ENCODE measurements at regions not wholly inside any gene's neighbourhood (a gene's known extent, or its start where the extent isn't known, plus 50 kb on each side); places are given as distances from the start of the nearest gene placed in this dataset.
"Not testable (repeated sequence)": the region's sequence is repeated elsewhere in the genome, so short reads cannot be mapped to it uniquely, and the experiment has no call there.

DNA sequence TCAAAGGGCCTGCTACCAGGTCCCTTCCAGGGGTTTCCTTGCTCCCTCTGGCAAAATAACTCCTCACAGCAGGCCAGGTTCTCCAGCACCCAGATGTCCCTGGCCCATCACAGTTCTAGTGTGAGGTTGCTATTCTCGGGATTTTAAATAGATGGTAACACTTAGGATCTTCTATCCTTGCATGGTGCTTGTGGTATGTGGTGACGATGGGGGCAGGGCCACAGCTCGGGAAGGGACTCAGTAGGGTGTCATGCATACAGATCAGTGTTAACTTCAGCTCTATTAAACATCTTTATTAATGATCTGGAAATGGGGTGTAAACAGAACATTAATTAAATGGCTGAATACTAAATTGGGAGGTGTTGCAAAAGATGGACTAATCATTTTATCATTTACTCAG lies 323.8 kb downstream of the QKI start:
- no peak for DNase-seq (ENCODE audit: low spot score)

DNA sequence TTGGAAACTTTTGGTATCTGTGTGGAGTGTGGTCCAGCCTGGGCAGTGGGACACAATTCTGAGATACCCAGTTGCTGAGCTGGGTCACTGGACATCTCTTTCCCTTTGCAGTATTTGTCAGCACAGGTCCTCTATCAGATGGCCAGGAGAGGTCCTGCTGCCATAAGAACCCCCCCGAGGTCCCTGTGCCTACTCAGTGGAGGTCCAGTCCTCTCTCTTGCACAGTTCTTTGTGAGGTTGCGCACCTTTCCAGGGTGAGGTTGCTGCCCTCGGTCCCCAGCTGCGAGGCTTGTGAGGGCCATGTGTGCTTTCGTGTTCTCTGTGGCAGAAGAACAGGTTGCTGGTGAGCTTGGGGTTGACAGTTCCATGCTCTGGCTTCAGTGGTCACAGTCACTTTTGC lies 320.6 kb downstream of the QKI start:
- DNase-seq (ENCODE audit: low spot score) = no peak

DNA sequence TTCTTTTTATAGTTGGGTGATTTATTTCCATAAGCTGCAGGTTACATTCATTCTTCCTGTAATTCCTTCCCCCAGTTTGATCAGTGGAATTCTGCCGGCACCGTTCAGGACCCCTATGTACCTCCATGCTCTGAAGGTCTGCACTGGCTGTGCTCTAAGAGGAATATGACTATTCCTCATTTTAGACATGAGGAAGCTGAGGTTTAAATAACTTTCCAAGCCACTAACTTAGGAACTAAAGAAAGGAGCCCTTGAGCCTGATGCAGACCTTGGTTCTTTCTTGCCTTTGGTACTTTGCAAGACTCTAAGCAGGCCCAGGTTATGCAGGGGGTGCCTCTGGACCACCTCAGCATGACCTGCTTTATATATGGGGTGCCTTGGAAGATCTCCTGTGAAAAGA lies 318.5 kb downstream of the QKI start:
- DNase-seq (ENCODE audit: low spot score) = no peak

DNA sequence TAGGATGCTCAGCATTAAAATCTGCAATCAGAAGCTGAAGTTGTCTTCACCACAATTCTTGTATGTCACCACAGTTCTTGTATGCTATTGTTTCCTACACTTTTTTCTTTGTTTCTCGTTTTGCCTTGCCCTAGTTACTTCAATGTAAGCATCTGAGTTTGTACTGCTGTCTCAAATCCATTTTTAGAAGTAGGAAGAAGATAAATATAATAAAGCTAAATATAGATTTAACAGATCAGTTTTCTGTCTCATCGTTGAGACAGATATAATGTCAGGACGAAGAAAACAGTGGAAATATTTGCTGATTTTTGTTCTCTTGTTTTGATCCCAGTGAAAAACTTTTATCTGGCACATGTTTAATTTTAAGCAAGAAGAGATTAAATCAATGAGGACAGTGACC lies 318.0 kb downstream of the QKI start:
- DNase-seq (ENCODE audit: low spot score) = no peak

DNA sequence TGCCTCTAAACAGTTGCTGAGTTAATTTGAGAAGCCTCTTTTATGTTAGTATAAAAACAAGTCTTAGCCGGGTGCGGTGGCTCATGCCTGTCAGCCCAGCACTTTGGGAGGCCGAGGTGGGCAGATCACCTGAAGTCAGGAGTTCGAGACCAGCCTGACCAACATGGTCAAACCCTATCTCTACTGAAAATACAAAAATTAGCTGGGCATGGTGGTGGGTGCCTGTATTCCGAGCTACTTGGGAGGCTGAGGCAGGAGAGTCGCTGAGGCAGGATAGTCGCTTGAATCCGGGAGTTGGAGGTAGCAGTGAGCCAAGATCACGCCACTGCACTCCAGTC lies 317.5 kb downstream of the QKI start:
- DNase-seq (ENCODE audit: low spot score) = not testable (repeated sequence)

DNA sequence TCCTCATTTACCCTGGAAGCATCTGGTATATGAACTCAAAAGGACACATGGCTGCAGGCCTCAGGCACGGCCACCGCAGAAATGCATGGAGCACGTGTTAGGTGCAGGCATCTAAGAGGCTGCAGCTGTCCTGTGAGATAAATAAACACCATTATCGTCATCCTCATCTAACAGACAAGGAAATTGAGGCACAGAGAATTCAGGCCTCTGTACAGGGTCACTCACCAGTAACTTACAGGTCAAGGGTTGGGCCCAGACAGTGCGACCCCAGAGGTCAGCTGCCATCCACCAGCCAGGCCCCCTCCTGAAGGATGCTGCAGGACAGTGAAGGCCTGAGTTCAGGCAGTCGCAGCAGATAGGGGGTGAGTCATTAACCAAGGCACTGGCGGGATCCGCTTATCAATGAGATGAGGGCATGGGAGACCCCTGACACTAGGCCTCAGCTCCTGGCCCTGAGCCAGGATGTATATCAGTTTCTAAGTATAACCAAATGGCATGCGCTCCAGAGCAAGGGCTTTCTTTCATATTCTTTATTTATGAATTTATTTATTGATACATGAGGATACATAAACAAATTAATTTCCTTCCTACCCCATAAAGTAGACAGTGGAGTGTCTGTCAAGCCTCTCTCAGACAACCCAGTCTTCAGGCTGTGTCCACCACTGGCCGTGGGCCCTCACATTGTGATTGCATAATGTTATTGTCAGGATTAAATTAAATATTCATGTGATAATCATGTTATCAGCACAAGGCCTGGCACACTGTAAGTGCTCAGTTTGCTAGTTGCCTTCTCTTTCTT lies 316.9 kb downstream of the QKI start:
- no peak for DNase-seq (ENCODE audit: low spot score)

DNA sequence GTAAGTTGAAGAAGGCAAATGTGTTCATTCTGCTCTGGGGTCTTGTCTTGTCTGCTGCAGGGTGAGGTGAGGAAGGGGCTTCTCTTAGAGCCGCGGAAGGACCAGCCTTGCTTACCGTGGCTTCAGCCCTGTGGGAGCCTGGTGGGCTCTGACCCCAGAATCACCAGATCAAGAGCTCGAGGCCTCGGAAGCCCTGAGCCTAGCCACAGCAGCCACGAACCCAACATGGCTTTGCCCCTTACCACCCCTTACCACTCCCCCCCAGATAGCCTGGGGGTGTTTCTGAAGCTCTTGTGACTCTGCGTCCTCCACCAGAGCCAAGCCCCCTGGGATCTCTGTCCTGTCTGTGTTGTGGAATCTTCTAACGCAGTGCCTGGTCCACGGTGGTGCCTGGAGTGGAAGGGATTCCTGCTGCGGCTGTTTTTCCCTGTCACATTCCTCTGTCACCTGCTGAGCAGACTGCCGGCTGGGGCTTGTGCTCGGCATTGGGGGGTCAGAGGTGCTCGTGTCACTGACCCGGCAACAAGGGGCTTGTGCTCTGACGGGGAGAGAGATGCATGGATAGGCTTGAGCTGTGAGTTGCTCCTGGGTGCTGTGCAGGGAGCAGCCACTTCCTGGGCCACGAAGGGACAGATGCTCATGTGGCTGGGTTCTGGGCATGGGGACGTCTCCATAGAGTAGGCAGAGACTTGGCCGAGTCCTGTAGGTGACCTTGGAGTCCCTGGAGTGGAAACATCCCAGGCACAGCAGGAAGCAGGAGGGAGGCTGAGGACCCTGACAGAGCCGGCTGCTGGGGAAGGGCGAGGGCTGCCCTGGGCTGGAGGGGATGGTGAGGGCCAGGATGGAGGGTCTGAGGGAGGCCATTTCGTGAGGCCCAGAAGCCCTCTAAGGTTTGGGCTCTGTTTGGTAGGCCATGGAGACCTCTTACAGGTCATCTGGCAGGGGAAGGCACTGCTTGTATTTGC lies 316.0 kb downstream of the QKI start:
- DNase-seq (ENCODE audit: low spot score) = no peak

DNA sequence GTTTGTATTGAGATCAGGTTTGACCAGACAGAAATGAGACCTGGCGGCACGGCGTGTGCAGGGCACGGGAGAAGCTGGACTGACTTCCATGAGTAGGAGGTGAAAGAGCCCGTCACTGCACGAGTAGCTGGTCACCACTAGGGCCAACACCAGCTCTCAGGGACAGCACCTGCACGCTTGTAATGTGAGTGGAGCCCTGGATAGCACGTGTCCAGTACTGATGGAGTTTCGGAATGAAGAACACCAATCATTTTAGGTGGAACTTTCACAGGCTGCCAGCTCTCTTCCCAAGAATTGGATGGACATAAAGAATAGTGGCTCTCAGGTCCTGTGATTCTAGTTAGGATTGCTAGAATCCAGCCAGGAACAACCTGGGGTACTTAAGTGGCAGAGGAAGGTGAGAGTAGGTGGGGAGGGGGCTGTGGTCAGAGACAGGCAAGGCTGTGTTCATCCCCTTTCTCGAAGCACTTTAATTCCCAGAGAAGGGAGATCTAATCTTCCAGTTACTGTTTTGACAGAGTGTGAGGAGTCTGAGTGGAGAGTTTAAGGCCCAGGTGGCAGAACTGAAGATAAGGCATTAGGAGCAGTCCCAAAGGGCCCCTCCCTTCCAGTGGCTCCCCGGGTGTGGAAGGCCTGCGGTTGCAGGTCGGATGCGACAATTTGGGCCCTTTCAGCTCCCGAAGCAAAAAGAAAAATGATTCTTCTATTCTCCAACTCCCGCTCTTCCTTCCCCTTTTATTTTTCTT lies 314.8 kb downstream of the QKI start:
- DNase-seq (ENCODE audit: low spot score) = no peak

DNA sequence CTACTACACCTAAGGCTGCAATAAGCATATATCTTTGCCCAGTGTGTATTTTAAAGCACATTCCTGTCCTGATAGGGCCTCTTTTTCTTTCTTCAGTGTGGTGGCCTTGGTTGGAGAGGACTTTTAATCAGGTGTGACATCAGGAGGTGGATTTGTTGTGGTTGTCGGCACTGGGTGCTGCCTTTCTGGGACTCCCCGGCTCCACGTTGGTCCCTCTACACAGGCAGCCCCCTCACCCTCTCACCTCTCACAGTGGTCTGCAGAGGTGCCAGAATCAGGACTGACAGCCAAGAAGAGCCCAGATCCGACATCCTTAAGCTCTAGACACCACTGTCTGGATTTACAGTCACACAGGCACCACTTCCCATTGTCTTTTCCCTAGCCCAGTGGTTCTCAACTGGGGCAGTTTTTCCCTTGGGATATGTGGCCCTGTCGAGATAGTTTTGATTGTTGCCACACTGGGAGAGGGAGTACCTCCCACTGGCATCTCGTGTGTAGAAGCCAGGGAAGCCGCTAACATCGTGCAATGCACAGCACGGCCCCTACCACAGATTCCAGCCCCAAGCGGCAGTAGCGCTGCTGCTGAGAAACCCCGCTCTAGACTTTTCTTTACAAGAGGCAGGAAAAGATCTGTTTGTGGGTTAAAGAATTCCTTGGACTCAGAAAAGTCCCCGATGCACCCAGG lies 314.1 kb downstream of the QKI start:
- no peak for DNase-seq (ENCODE audit: low spot score)

DNA sequence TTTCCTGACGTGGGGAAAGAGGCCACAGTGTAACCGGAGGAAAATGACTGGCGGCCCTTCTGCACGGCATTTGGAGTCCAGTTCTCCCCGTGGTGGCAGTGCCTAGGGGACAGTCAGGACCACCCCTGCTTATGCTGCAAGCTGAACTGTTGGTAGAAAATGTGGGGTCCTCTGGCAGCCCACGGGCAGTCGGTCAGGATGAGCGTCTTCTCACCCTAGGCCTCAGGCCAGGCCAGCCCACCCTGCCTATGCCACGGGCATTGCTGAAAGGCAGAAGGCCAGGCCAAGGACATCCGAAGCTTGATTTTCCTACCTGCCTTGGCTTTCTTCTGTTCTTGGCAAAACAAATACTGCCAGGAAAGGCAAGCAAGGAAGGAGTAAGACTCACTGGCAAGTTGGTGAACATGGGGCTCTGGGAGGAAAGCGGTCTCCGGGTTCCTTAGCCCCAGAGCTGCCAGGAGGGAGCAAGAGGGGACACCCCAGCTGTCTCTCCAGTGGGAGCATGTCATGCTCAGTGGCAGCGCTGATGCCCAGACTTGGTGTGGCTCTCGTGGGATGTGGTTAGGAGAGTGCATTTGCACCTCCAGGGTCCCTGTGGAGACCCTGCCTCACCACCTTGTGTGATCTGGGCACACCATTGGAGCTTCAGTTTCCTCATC lies 311.6 kb downstream of the QKI start:
- DNase-seq (ENCODE audit: low spot score) = no peak

DNA sequence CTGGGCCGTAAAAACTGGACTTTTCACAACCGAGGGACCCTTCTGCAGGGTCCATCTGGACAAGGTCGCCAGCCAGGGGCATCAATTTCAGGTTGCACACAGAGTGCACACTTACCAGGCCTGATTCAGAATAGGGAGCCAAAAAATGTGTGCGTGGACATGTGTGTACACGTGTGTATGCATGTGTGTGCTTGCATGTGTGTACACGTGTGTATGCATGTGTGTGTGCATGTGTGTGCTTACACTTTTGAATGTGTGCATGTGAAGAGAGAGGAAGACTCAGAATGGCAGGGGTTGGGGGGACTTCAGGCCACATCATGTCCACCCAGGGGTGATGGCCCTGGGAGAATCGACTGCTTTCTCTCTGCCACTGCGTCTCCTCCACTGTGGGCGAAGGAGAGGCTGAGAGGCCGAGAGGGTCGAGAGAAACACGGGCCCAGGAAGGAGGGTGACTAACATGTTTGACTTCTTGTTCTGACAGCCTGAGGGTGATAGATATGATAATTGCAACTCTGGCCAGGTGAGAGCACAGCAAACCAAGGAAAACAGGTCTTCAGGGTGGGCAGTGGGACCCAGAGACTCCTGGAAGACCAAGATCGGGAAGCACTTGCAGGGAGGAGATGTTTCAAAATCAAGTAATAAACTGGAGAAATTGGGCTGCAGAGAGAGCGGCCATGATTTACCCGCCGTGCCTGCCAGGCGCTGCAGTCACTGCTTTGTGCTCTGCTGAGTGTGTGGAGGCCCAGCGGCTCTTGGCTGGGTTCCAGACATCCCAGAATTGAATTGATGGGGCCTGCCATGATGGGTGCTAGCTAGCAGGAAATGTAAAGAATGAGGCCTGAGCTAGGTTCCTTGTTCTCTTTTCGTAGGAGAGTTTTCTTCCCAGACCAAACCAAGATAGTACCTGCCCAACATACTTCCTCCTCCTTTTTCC lies 310.8 kb downstream of the QKI start:
- DNase-seq (ENCODE audit: low spot score) = no peak

DNA sequence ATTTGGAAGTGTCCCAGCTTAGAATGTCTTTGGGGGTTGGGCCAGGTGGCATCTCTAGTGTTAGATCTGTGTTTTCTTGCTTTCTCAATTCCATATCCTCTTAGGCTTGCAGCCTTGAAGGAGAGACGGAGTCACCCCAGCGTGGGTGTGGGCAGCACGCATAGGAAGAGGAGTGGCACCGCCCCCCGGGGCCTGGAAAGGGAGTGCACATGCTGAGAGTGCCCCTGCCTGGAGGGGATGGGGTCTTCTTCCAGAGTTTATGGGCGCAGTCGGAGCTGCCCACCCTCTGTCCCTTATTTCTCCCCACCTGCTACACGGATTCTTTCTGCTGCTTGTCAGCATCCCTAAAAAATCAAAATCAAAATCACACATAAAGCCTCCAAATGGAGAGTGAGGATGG lies 309.7 kb downstream of the QKI start:
- DNase-seq (ENCODE audit: low spot score) = no peak

DNA sequence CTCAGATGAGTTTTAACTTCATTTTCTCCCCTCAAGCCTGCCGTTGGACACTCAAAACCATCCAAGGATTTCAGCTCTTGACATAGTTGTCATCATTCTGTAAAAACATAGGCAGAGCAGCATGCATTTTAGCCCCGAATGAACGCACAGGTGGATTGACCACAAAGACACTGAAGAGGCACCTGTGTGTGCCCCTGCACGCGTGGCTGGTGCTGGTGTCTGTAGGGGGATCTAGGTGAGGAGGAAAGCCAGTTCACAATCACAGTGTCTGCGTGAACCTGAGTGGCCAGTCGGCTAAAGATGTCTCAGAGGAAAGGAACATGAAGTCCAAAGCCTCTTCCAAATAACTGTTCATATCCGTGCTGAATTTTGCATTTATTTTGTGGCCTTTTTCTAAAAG lies 309.2 kb downstream of the QKI start:
- no peak for DNase-seq (ENCODE audit: low spot score)

DNA sequence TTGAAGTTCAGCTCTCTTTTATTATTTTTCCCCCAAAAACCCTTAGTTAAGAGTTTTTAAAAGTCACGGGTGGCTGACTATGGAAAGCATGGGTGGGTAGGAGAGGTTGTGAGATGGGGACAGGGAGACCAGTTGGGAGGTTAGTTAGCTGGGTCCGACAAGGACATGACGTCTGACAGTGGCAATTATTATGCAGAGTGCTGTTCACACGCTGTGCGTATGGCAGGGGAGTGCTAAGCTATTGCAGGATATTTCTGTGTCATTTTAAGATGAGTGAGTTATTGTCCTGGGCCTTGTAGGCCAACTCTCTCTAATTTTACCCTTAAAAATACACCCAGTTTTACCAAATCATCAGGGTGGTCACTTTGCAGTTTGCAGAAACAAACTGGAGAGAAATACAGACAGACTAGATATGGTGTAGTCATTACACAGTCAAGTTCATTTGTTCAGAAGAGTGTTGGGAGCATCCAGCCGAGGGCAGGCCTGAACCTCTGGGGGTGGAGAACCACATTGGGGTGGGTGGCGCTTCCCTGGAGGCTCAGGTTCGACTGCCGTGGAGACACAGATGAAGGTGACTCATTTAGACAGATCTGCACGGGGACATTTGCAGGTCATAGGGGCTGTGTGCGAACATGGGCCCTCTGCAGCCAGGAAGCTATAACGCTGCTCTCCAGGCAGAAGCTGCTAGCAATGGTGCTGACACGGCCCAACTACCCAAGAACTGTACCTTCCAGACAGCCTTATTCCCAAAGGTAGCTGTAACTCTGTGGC lies 307.6 kb downstream of the QKI start:
- no peak for DNase-seq (ENCODE audit: low spot score)

DNA sequence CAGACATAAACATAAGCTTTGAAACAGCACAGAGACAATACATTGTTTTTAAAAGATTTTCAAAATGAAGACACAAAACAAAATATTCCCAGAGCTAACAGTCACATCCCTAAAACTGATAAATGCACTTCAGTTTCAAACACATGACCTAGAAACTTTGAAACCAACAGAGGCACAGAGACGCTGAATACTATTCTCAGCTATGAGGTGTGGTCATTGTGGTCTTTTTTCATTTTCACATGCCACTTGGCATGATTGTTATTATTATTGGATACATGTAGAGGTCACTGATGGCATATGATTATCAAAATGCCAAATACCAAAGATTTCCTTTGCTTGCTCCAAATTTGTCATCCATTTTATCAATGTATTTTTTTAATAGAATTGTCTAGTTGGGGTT lies 306.9 kb downstream of the QKI start:
- DNase-seq (ENCODE audit: low spot score) = no peak

DNA sequence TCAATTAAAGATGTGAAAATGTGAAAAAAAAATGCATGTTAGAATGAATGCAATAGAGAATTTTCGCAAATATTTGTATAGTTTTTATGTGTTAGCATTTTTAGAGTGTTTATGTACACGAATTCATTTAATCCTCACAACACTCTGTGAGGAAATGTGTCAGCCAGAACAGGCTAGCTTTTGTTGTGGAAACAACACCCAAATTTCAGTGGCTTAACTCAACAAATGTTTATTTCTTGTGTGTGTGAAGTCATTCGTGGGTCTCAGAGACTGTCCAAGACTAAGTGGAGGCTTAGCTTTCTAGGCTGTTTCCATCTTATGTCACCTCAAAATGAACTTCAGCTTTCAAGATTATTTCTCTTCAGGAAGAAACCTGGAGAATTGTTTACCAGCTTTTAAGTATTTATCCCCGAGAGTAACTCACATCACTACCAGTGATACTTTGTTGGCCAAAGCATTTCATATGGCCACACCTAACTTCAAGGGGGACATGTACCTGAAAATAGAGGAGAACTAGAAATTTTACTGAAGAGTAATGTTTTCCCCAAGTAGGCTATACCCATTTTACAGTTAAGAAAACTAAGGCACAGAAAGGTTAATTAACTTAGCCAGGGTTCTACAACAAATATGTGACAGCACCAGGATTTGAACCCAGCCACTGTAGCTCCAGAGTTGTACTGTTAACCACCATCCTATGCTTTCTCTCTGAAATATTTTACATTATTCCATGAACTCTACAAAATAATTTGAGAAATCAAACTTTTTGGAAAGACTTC lies 306.1 kb downstream of the QKI start:
- DNase-seq (ENCODE audit: low spot score) = no peak

DNA sequence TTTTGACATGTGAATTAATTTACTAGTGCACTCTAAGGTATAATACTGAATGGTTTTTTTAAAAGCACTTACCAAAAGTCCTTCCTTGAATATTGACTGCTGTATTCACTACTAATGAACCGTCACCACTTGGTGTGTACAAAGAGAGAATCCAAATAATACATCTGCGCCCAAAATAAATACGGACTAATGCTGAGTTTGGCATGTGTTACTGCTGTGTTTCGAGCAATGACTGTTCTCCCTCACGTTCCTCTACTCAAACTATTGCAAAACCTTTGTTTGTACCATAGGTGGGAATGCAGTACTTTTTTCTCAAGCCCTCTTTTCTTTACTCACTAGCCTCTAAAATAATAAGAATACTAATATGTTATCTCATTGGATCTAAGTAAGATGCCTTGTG lies 305.5 kb downstream of the QKI start:
- no peak for DNase-seq (ENCODE audit: low spot score)

DNA sequence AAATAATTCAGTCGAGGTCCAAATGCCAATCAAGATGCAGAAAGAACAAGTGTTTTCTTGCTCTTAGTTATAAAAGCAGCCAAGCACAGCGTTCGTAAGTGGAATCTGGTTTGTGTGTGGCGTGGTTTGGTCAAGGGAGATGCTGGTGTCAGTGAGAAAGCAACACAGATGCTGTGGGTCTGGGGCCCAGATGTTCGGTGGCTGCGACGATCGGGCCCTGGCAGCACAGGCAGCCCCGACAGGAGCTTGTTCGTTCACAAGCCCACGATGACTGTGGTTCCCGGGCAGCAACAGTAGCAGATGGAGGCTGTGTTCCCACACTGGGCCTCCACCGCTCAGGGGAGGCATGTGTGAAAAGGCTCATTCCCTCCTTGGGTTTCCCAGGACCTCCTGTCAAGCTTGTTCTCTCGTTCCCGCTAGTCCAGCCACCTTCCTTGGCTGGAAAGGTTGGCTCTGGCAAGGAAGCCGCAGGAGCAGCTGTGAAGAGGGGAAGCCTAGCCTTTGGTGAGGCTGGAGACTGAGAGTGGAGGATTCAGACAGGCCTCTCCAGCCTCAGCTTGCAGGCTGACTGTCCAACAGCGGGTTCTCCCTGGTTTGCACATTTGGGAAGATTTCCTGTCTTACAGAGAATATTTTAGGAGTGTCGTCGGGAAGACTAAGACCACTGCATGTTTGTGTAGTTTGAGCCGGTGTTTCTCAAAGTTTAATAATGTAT lies 304.7 kb downstream of the QKI start:
- DNase-seq (ENCODE audit: low spot score) = no peak

Measured in SW480 (cell line).